ENCODE measurements at regions not wholly inside any gene's neighbourhood (a gene's known extent, or its start where the extent isn't known, plus 50 kb on each side); places are given as distances from the start of the nearest gene placed in this dataset.
"Not testable (repeated sequence)": the region's sequence is repeated elsewhere in the genome, so short reads cannot be mapped to it uniquely, and the experiment has no call there.

DNA sequence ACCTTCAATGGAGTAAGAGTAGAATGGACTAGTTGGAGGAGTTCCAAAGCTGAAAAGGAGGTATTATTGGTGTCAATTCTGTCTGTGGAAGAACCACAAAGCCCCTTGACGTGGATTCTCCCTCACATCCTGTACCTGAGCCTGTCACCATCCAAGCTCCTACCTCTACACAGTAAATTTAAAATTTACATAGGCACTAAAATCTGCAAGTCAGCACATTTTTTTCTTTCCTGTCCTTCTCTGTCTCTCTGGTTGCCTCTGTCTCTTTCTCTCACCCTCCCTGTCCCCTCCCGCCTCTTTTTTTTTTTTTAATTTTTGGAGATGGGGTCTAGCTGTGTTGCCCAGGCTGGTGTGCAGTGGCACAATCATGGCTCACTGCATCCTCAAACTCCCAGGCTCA lies 236.2 kb downstream of the ZNF37A start:
- H3K4me1 Mint-ChIP-seq; ATAC-seq (replicated peaks); H3K4me3 Mint-ChIP-seq; H3K36me3 Mint-ChIP-seq (ENCODE audit: low read depth); H3K27me3 Mint-ChIP-seq; H3K27ac Mint-ChIP-seq; H3K9me3 Mint-ChIP-seq: not testable (repeated sequence)

- not testable (repeated sequence) for H3K27ac Mint-ChIP-seq; ATAC-seq (replicated peaks); H3K27me3 Mint-ChIP-seq; H3K36me3 Mint-ChIP-seq (ENCODE audit: low read depth); H3K4me1 Mint-ChIP-seq; H3K9me3 Mint-ChIP-seq; H3K4me3 Mint-ChIP-seq
Observed at GRCh38 chr10:38331106-38331505, 237.0 kb downstream of the ZNF37A start.

DNA sequence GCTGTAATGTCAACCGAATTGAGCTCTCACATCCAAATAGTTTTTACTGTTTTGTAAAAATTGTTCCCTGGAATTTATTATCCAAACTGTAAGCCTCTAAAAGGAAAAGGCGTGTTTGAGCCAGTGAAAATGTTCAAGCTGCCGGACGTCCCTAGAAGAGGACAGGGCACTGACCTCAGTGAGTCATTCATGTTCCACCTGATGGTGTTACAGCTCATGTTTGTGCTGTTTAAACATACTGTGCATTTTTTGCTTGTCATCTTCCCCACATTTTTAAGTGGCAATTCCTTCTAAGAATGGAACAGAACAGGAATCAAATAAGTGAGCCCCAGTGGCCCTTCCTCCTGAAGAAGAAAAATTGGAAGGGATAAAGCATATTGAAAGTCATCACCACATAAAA lies 239.6 kb downstream of the ZNF37A start:
- not testable (repeated sequence) for H3K36me3 Mint-ChIP-seq (ENCODE audit: low read depth); H3K27ac Mint-ChIP-seq; H3K27me3 Mint-ChIP-seq; ATAC-seq (replicated peaks); H3K4me3 Mint-ChIP-seq; H3K9me3 Mint-ChIP-seq; H3K4me1 Mint-ChIP-seq

- not testable (repeated sequence) for H3K4me1 Mint-ChIP-seq; H3K36me3 Mint-ChIP-seq (ENCODE audit: low read depth); ATAC-seq (replicated peaks); H3K9me3 Mint-ChIP-seq; H3K27ac Mint-ChIP-seq; H3K4me3 Mint-ChIP-seq
- H3K27me3 Mint-ChIP-seq, result peaks cover 25% of the 10 kb centered on the region
Observed at GRCh38 chr10:38350645-38351044, 256.5 kb downstream of the ZNF37A start.

DNA sequence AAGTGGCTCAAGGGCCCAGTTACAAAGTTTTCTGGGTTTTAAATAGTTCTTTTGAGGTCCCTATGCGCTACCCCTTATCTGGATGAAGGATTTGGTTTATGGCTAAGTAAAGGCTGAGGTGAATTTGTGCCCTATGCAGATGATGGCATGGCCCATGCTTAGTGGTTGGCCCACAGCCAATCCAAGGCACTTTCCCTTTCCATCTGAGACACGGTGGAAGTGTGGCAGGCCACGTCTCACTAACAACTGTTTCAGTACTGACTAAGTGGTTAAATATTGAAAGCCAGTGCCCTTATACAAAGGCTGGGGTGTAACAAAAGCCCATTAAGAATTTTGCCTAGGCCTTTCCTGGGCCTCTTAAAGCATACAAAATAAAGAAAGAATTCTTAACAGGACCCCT lies 260.3 kb downstream of the ZNF37A start:
- H3K27ac Mint-ChIP-seq; H3K9me3 Mint-ChIP-seq; H3K4me1 Mint-ChIP-seq; H3K27me3 Mint-ChIP-seq; H3K4me3 Mint-ChIP-seq; ATAC-seq (replicated peaks): not testable (repeated sequence)
- peaks cover 15% of the 10 kb centered on the region for H3K36me3 Mint-ChIP-seq (ENCODE audit: low read depth)

DNA sequence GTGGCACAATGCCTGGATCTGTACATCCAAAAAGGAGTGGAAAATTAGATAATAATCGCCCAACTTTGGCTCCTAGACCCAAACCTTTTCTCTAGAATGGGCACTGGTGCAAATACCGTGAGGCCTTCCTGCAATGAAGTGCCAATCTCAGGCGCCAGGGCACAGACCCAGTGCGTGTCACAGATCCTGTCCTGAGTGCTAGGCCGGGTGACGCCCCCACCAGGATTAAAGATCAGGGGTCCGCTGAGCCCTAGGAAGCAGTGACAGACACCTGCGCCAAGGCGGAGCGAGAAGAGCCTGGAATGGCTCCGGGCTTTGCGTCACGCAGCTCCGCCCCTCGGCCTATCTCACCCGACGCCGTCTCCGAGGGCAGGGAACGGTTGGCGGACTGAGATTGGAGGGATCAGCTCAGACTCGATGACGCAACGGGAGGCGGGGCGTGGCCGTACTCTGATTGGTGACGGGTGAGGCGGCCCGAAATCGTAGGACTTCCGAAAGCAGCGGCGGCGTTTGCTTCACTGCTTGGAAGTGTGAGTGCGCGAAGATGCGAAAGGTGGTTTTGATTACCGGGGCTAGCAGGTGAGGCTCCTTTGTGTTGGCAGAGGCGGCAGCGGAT lies 261.9 kb downstream of the ZNF37A start:
- not testable (repeated sequence) for H3K27me3 Mint-ChIP-seq

DNA sequence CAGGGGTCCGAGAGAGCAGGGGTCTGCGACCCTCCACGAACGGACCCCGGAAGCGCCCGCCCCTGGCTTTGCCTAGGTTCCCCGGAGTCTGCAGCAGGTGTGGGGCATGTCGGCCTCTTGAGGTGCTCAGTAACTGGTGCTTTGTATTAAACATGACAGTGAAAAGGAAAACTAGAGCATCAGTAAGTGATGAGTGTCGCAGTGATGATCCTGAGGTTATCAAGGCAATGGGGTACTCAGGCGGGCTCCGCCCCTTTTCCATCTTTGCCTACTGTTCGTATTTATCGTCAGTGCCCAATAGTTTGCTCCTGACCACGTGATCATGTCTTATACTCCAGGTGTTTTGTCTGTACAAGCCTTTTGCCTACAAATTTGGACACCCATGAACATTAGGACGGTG lies 262.4 kb downstream of the ZNF37A start:
- Mint-ChIP-seq H3K36me3 (ENCODE audit: low read depth) (peaks cover 36% of the 10 kb centered on the region), H3K4me3 (peak overlapping the region; percentile 78), H3K27ac (peak overlapping the region; percentile 87)
- ATAC-seq (replicated peaks), result peak; percentile 46
- H3K9me3 Mint-ChIP-seq, H3K27me3 Mint-ChIP-seq, H3K4me1 Mint-ChIP-seq: not testable (repeated sequence)

More for the DNA sequence above, 261.9 kb downstream of the ZNF37A start:
- H3K4me1 Mint-ChIP-seq, H3K9me3 Mint-ChIP-seq: not testable (repeated sequence)
- Mint-ChIP-seq H3K4me3 (peak overlapping the region; percentile 78), H3K27ac (peak overlapping the region; percentile 87), H3K36me3 (ENCODE audit: low read depth) (peaks cover 31% of the 10 kb centered on the region)
- peak; percentile 100 for ATAC-seq (replicated peaks)

DNA sequence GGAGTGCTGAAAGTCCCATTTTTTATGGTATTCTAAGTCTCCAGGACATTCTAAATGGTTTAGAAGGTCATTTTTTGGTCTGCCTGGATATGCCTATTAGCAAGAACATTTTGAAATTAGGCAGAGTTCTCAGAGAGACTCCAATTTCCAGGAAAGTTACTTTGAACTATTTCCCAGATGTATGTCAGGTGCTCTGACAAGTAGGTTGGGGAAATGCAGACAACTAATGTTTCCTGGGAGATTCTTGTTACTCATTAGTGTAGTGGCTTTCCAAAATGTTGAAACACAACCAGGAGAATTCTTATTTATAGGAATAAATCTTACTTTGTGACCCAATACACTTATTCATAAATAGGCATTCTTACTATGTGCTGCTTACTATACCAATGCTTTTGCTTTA lies 268.4 kb downstream of the ZNF37A start:
- not testable (repeated sequence) for H3K4me1 Mint-ChIP-seq; H3K27me3 Mint-ChIP-seq; H3K9me3 Mint-ChIP-seq; ATAC-seq (replicated peaks); H3K4me3 Mint-ChIP-seq
- Mint-ChIP-seq H3K36me3 (ENCODE audit: low read depth) (peaks cover 96% of the 10 kb centered on the region), H3K27ac (peak overlapping the region; percentile 51)

DNA sequence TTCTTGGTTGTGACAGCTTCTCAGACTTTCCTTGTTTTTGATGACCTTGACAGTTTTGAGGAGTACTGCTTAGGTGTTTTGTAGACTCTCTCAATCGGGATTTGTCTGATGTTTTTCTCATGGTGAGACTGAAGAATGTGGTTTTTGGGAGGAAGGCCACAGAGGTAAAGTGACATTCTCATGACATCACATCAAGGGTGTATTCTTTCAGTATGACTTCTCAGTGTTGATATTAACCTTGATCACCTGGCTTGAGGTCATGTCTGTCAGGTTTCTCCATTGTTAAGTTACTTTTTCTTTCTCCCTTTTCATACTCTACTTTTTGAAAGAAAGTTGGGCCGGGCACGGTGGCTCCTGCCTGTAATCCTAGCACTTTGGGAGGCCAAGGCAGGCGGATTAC lies 269.9 kb downstream of the ZNF37A start:
- not testable (repeated sequence) for H3K9me3 Mint-ChIP-seq, H3K27me3 Mint-ChIP-seq, H3K4me1 Mint-ChIP-seq
- ATAC-seq (replicated peaks), result peak; percentile 85
- Mint-ChIP-seq H3K27ac (peak overlapping the region; percentile 46), H3K36me3 (ENCODE audit: low read depth) (peaks cover 98% of the 10 kb centered on the region), H3K4me3 (peak overlapping the region; percentile 16)

- H3K27ac Mint-ChIP-seq, H3K4me1 Mint-ChIP-seq, H3K4me3 Mint-ChIP-seq, H3K27me3 Mint-ChIP-seq, H3K9me3 Mint-ChIP-seq: not testable (repeated sequence)
- peak; percentile 58 for ATAC-seq (replicated peaks)
- H3K36me3 Mint-ChIP-seq (ENCODE audit: low read depth), result peaks cover 98% of the 10 kb centered on the region
Observed at GRCh38 chr10:38365917-38366316, 271.8 kb downstream of the ZNF37A start.

GRCh38 chr10:38383800-38384199 lies 289.7 kb downstream of the ZNF37A start:
- H3K27me3 Mint-ChIP-seq; H3K9me3 Mint-ChIP-seq; H3K4me1 Mint-ChIP-seq; H3K27ac Mint-ChIP-seq; ATAC-seq (replicated peaks); H3K4me3 Mint-ChIP-seq: not testable (repeated sequence)
- H3K36me3 Mint-ChIP-seq (ENCODE audit: low read depth), result peaks cover 20% of the 10 kb centered on the region

DNA sequence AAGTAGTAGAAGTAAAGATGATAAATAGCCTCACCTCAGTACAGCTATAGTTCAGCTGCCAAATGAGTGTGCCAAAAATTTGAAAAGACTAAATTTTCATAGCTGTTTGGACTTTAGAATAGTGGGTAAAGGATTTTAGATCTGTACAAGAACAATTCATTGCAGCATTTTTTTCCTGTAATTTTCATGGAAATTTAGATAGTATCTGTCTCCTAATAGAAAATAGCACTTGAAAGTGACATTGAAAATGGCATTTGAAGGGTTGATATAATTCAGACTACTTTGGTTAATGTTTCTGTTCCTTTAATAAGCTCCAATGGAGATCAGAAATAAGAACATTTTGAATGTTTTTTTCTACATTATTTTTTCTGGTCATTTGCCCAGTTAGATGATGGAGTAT lies 292.7 kb downstream of the ZNF37A start:
- peaks cover 10% of the 10 kb centered on the region for H3K36me3 Mint-ChIP-seq (ENCODE audit: low read depth)
- not testable (repeated sequence) for ATAC-seq (replicated peaks); H3K9me3 Mint-ChIP-seq; H3K27me3 Mint-ChIP-seq; H3K4me1 Mint-ChIP-seq; H3K27ac Mint-ChIP-seq; H3K4me3 Mint-ChIP-seq

DNA sequence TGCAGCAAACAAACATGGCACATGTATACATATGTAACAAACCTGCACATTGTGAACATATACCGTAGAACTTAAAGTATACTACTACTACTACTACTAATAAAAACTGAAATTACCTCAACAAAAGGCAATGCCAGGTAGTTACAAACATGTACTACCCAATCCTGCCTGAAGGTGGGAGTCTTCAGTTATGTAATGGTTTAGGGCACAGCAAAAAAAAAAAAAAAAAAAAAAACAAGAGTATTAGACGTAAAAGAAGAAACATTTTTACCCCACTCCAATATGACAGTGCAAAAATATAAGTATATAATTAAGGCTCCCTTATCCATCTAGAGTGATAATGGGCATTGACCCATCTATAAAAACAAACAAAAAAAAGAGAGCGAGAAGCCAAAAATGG lies 296.6 kb downstream of the ZNF37A start:
- not testable (repeated sequence) for H3K9me3 Mint-ChIP-seq; H3K27me3 Mint-ChIP-seq; H3K4me3 Mint-ChIP-seq; H3K27ac Mint-ChIP-seq; H3K4me1 Mint-ChIP-seq; ATAC-seq (replicated peaks); H3K36me3 Mint-ChIP-seq (ENCODE audit: low read depth)

DNA sequence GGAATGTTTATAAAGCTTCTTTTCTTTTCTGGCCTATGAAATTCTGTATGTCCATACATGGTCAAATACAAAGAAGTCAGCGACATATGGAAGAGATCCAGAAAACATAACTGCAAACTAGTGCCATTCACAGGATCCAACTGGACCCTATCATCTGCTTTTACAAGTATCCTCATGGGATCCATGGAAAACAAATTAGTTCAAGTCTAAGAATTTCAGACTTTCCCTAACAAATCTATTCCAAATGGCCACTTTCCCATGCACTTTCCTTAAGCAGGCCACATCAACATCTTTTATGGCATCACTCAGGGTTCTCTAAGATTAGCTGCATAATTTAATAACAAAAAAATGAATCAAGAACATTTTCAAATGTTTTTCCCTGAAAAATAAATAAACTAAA lies 301.3 kb downstream of the ZNF37A start:
- not testable (repeated sequence) for H3K36me3 Mint-ChIP-seq (ENCODE audit: low read depth); H3K4me1 Mint-ChIP-seq; H3K27ac Mint-ChIP-seq; H3K9me3 Mint-ChIP-seq; H3K27me3 Mint-ChIP-seq; H3K4me3 Mint-ChIP-seq; ATAC-seq (replicated peaks)

- H3K27ac Mint-ChIP-seq; H3K4me3 Mint-ChIP-seq; H3K4me1 Mint-ChIP-seq; ATAC-seq (replicated peaks); H3K36me3 Mint-ChIP-seq (ENCODE audit: low read depth); H3K27me3 Mint-ChIP-seq; H3K9me3 Mint-ChIP-seq: not testable (repeated sequence)
Observed at GRCh38 chr10:38396178-38396954, 302.2 kb downstream of the ZNF37A start.

All from activated T-helper 17 cell treated with anti-CD3 and anti-CD28 coated beads, Interleukin-2, amount 50 U/mL, for 72 hours (primary cell).